ENCODE measurements at regions not wholly inside any gene's neighbourhood (a gene's known extent, or its start where the extent isn't known, plus 50 kb on each side); places are given as distances from the start of the nearest gene placed in this dataset.
A peak's percentile ranks its signal among the peaks of the same experiment; 100 is the strongest.

- no peak overlapping the region for H3K27ac ChIP-seq
Measured at GRCh38 chr5:51024263-51024662, 357.8 kb downstream of the PARP8 start.

GRCh38 chr5:51027271-51027670 is 356.0 kb upstream of the ISL1 start:
- H3K27ac ChIP-seq, result no peak overlapping the region
- DNase-seq (ENCODE audit: low read depth, low spot score), result no peak

More at GRCh38 chr5:51024263-51024662, 357.8 kb downstream of the PARP8 start:
- DNase-seq (ENCODE audit: low read depth, low spot score), result no peak

DNA sequence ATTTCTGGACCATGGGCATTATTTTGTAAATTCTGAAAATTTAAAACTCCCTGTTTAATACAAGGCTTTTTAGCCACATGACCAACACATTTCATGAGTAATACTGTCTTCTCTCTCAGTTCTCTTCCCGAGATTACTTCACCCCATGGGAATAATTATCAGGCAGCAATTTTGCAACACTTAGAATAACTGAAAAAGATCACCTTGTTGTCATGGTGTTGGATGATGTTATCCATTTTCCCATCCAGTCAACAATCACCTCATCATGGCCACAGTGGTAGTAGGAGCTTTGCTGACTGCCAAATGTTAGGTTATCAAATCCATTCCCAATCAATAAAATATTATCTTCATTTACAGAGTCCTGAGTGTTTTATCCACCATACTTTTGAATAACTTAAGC is 354.9 kb upstream of the ISL1 start:
- H3K27ac ChIP-seq, result no peak overlapping the region
- DNase-seq (ENCODE audit: low read depth, low spot score), result no peak

- no peak overlapping the region for H3K27ac ChIP-seq
- no peak for DNase-seq (ENCODE audit: low read depth, low spot score)
Measured at GRCh38 chr5:51033215-51033614, 350.0 kb upstream of the ISL1 start.

DNA sequence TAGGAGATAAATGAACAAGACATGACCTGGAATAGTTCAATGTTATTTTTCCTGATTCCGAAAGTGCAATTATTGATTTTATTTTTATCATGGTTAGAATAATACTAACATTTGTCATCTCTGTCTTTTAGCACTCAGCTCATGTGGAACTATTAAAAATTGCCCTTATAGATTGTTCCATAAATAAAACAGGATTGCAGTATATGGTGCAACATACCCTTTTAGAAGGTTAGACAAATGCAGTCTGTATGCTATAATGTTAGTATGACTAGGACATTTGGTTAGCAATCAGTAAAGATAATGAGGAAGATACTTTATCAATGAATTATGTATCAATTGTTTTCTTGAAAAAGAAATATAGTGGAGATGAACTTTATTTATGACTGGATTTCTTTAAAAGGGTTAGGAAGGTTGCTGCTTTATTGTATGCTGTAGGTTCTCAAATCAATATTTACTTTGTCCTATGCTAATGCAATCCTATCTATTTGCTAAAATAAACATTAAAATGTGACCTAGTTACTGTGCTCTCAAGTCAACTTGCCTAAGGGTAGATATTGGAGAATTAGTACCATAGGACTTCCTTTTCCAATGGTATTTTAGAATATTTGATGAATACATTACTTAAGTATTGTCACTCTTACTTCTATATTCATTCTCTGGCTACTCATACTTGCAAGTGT is 348.9 kb upstream of the ISL1 start:
- DNase-seq (ENCODE audit: low read depth, low spot score), result no peak
- H3K27ac ChIP-seq, result no peak overlapping the region

DNA sequence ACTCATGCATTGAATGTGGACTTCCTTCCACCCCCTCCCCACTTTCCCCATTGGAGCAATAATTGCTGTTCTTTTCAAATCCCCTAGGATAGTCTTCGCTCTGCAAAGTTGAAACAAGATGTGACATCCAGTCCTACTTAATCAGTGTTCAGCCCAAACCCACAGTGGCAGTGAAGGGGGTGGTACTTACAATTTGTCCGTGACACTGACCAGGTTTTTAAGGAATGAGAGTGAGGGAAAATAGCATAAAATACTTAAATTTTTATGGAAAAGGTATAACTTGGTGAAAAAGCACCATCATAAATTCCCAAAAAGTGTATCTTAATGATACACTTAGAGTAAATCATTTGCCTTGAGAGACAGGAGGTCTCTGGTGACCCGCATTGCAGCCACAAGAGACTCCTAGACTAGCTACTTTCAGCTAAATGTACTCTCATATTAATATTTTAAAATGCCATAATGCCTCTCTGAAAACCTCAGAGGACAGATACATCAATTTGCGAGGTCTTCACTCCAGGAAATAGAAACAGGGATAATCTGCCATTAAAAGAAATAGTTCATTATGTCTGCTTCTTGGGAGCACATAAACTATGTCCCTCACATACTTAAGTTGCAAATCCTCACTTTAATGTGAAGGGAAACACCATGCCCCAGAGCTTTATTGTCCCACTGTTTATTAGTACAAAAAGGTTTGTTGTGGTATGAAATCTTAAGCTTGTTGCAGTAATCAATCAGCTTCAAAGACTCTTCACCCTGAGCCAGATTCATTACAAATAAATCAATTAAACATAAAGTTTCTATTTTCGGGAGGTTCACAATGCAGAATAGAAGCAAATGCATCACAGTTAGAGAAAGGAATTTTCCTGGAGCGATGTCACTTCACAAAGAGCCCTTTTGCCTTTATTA is 343.6 kb upstream of the ISL1 start:
- no peak for DNase-seq (ENCODE audit: low read depth, low spot score)
- no peak overlapping the region for H3K27ac ChIP-seq

- peak; percentile 3 for DNase-seq (ENCODE audit: low read depth, low spot score)
Measured at GRCh38 chr5:51043745-51044144, 339.5 kb upstream of the ISL1 start.

GRCh38 chr5:51047369-51047768 is 335.9 kb upstream of the ISL1 start:
- no peak overlapping the region for H3K27ac ChIP-seq
- no peak for DNase-seq (ENCODE audit: low read depth, low spot score)

More at GRCh38 chr5:51043745-51044144, 339.5 kb upstream of the ISL1 start:
- H3K27ac ChIP-seq, result no peak overlapping the region

- DNase-seq (ENCODE audit: low read depth, low spot score), result no peak
- no peak overlapping the region for H3K27ac ChIP-seq
Measured at GRCh38 chr5:51053361-51053760, 329.9 kb upstream of the ISL1 start.

DNA sequence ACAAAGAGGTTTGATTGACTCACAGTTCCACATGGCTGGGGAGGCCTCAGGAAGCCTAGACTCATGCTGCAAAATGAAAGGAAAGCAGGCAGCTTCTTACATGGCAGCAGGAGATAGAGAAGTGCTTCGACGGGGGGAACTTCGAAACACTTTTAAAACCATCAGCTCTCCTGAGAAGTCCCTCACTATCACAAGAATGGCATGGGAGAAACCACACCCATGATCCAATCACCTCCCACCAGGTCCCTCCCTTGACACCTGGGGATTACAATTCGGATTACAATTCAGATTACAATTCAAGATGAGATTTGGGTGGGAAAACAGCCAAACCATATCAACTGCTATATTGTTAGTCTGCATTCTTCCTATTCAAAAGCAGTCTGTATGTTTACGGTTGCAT is 322.3 kb upstream of the ISL1 start:
- DNase-seq (ENCODE audit: low read depth, low spot score), result no peak
- H3K27ac ChIP-seq, result no peak overlapping the region

DNA sequence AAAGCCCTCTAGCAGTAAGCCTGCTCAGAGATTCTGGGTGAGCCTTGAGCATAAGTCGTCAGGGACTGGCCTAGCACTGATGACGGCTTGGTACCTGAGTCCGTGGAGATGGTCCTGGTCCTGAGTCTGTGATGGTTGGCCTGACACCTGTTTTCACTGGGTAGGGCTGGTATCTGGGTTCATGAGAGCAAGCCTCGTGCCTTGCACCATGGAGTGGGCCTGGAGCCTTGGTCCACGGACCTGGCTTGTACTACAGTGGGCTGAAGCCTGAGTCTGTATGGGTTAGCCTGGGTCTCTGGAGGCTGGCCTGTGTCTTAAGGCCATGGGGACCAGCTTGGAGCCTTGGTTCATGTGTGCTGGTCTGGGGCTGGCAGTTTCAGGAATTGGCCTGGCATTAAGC is 310.3 kb upstream of the ISL1 start:
- no peak overlapping the region for H3K27ac ChIP-seq
- DNase-seq (ENCODE audit: low read depth, low spot score), result no peak

GRCh38 chr5:51082741-51083140 is 300.5 kb upstream of the ISL1 start:
- H3K27ac ChIP-seq, result no peak overlapping the region
- no peak for DNase-seq (ENCODE audit: low read depth, low spot score)

DNA sequence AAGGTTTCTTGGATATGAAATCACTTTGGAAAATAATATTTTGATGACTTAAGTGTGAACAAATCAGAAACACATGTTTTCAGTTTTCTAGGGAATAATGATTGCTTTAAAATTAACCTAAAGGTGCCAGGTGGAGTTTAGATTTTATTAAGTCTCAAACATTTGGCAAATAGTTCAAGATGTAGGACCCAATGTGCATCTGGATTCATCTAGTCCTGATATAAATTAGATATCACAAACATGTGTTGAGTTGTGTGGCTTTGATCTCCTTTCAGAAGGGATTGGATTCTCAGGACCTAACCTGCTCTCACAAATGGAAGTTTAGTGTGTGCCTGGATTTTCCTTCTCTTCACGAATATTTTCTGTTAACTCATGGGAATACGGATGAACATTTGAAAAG is 291.4 kb upstream of the ISL1 start:
- no peak overlapping the region for H3K27ac ChIP-seq
- DNase-seq (ENCODE audit: low read depth, low spot score), result no peak

GRCh38 chr5:51095486-51095885 is 287.8 kb upstream of the ISL1 start:
- no peak overlapping the region for H3K27ac ChIP-seq
- DNase-seq (ENCODE audit: low read depth, low spot score), result no peak

DNA sequence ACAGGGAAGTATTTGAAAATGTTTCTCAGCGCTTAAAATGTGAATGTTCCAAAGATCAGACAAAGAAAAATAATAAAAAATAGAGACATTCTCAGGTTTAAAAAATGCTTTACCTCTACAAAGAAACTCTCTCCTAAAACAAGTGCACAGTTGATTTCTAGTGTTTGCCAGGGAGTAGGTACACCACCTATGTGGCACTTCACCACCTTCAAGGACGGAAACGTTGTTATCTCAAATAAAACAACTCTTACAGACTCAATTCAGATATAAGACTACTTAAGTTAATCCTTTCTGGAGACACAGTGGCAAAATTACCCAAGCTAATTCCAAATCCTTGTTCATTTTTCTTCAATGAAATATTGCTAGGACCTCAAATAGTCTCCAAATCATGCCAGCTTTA is 286.4 kb upstream of the ISL1 start:
- no peak for DNase-seq (ENCODE audit: low read depth, low spot score)
- H3K27ac ChIP-seq, result no peak overlapping the region

DNA sequence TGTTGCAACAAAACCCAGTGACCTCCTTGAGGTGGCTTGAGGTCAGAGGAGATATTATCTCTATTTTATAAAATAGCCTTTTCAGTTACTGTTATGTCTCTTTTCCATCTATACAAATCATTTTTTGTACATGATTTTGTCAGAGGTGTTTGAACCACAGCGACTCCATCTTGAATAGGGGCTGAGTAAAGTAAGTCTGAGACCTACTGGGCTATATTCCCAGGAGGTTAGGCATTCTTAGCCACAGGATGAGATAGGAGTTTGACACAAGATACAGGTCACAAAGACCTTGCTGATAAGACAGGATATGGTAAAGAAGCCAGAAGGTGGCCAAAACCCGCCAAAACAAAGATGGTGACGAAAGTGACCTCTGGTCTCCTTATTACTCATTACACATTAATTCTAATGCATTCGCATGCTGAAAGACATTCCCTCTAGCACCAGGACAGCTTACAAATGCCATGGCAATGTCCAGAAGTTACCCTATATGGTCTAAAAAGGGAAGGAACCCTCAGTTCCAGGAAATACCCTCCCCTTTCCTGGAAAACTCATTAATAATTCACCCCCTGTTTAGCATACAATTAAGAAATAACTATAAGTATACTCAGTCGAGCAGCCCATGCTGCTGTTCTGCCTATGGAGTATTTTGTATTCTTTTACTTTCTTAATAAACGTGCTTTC is 283.9 kb upstream of the ISL1 start:
- no peak overlapping the region for H3K27ac ChIP-seq
- DNase-seq (ENCODE audit: low read depth, low spot score), result no peak

GRCh38 chr5:51104556-51104955 is 278.7 kb upstream of the ISL1 start:
- DNase-seq (ENCODE audit: low read depth, low spot score), result no peak

DNA sequence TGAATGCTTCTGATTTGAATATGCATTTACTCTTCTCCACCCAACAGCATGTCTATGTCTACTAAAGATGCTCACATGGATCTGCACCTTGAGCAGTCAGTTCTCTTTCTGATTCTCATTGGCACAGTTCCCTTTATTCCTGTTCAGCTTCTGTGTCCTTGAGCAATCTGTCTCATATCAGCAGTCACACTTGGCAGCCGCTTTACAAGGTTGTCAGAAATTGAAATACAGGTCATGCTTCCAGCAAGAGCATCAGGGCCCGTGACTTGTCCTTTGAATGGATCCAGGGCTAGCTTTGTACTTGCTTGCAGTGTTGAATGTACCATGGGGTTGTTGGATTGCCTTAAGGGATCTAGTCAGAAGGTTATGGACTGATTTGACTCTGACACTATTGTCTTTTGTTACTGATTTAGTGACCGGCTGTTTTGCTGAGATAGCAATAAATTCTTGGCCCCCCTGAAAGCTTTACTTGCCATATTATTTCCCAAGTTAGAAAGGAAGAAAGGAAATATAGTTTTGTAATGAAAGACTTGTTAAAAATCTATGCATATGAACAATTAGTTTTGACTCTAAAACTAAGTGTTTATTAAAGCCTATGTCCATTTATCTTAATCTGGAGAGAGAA is 273.4 kb upstream of the ISL1 start:
- DNase-seq (ENCODE audit: low read depth, low spot score), result no peak
- no peak overlapping the region for H3K27ac ChIP-seq

More at GRCh38 chr5:51104556-51104955, 278.7 kb upstream of the ISL1 start:
- no peak overlapping the region for H3K27ac ChIP-seq

GRCh38 chr5:51131266-51131665 is 252.0 kb upstream of the ISL1 start:
- no peak for DNase-seq (ENCODE audit: low read depth, low spot score)
- H3K27ac ChIP-seq, result no peak overlapping the region

DNA sequence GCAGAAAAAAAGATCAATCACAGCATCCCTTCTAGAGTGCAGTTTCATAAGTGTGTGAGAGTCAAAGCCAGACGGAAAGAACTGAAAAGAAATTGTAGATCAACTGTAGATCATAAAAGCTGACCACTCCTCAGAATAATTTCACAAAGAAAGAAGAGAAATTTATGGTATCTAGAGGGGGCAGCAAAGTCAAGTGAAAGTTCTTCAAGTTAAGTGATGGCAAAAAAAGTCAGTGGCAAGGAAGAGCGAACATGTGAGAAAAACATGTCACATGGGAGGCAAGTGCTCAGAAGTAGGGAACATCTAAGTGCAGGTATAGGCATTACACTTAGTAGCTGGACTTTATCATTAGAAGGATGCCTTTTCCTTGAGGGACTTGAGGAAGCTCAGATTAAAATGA is 245.1 kb upstream of the ISL1 start:
- no peak overlapping the region for H3K27ac ChIP-seq
- DNase-seq (ENCODE audit: low read depth, low spot score), result no peak

DNA sequence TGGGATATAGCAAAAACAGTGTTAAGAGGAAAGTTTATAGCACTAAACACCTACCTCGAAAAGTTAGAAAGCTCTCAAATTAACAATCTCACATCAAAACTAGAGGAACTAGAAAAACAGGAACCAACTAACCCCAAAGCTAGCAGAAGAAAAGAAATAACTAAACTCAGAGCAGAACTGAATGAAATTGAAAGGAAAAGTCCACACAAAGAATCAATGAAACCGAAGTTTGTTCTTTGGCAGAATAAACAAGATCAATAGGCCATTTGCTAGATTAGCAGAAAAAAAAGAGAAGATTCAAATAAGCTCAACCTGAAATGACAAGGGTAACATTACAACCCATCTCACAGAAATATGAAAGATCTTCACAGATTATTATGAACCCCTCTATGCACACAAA is 234.8 kb upstream of the ISL1 start:
- DNase-seq (ENCODE audit: low read depth, low spot score), result no peak
- no peak overlapping the region for H3K27ac ChIP-seq

All from epithelial cell of prostate (primary cell).